ENCODE measurements at regions not wholly inside any gene's neighbourhood (a gene's known extent, or its start where the extent isn't known, plus 50 kb on each side); places are given as distances from the start of the nearest gene placed in this dataset.

GRCh38 chr12:39122562-39123204 lies 217.3 kb upstream of the CPNE8 start:
- no peak for TF ChIP-seq CTCF (conservative IDR thresholded peaks at IDR 0.05; ENCODE audit: low read depth)
- no peak for DNase-seq (ENCODE audit: low spot score)
- ChIA-PET POLR2A (ENCODE audit: low non-redundant PET) (no interaction called here), CTCF (interaction anchor here (0.6 kb wide), 2 partner anchors 126 to 151 kb away, joined by 3 to 5 read pairs; no protein-coding TSS in a partner anchor)
- no peak overlapping the region for H3K27ac ChIP-seq

- ChIA-PET CTCF (interaction anchor here (0.6 kb wide), 2 partner anchors 104 to 214 kb away, joined by 3 read pairs; no protein-coding TSS in a partner anchor), POLR2A (ENCODE audit: low non-redundant PET) (no interaction called here)
- DNase-seq (ENCODE audit: low spot score) = no peak
- no peak overlapping the region for H3K27ac ChIP-seq
- TF ChIP-seq CTCF (conservative IDR thresholded peaks at IDR 0.05; ENCODE audit: low read depth) = no peak
Measured at GRCh38 chr12:39116861-39117260, 211.5 kb upstream of the CPNE8 start.

- no peak for TF ChIP-seq CTCF (conservative IDR thresholded peaks at IDR 0.05; ENCODE audit: low read depth)
- ChIA-PET POLR2A (ENCODE audit: low non-redundant PET) (no interaction called here), CTCF (no interaction called here)
- H3K27ac ChIP-seq = no peak overlapping the region
- DNase-seq (ENCODE audit: low spot score) = no peak
Measured at GRCh38 chr12:39112064-39112463, 206.7 kb upstream of the CPNE8 start.

GRCh38 chr12:39105111-39105510 lies 199.7 kb upstream of the CPNE8 start:
- no peak for DNase-seq (ENCODE audit: low spot score)
- CTCF ChIA-PET = no interaction called here
- TF ChIP-seq CTCF (conservative IDR thresholded peaks at IDR 0.05; ENCODE audit: low read depth) = no peak
- no peak overlapping the region for H3K27ac ChIP-seq
- POLR2A ChIA-PET (ENCODE audit: low non-redundant PET) = no interaction called here

- ChIA-PET POLR2A (ENCODE audit: low non-redundant PET) (no interaction called here), CTCF (interaction anchor here (0.6 to 2.5 kb wide), 6 partner anchors 17 to 197 kb away, joined by 3 to 13 read pairs (median 4); no protein-coding TSS in a partner anchor)
- DNase-seq (ENCODE audit: low spot score) = peak; percentile 80
- TF ChIP-seq CTCF (conservative IDR thresholded peaks at IDR 0.05; ENCODE audit: low read depth) = peak; percentile 81
- H3K27ac ChIP-seq = no peak overlapping the region
Measured at GRCh38 chr12:39103552-39104165, 198.3 kb upstream of the CPNE8 start.

- ChIA-PET CTCF (interaction anchor here (0.6 to 2.5 kb wide), 6 partner anchors 47 to 197 kb away, joined by 3 to 13 read pairs (median 4); no protein-coding TSS in a partner anchor), POLR2A (ENCODE audit: low non-redundant PET) (no interaction called here)
- H3K27ac ChIP-seq = no peak overlapping the region
- peak; percentile 73 for DNase-seq (ENCODE audit: low spot score)
- no peak for TF ChIP-seq CTCF (conservative IDR thresholded peaks at IDR 0.05; ENCODE audit: low read depth)
Measured at GRCh38 chr12:39102474-39103209, 197.3 kb upstream of the CPNE8 start.

Measured in RWPE1 (cell line).